ENCODE measurements at regions not wholly inside any gene's neighbourhood (a gene's known extent, or its start where the extent isn't known, plus 50 kb on each side); places are given as distances from the start of the nearest gene placed in this dataset.

GRCh38 chr10:51001587-51001986 lies 72.7 kb upstream of the PRKG1 start:
- no peak overlapping the region for H3K4me2 ChIP-seq
- CTCF ChIA-PET, result interaction anchor here (0.7 to 1.0 kb wide), 9 partner anchors 9 to 1779 kb away, joined by 3 to 4 read pairs (median 3); no protein-coding TSS in a partner anchor
- DNase-seq, result peak; percentile 50

GRCh38 chr10:51002469-51002868 lies 71.8 kb upstream of the PRKG1 start:
- H3K9me2 ChIP-seq, result no peaks in the 10 kb centered on the region
- DNase-seq, result no peak
- ChIA-PET POLR2A (no interaction called here), CTCF (interaction anchor here (0.7 to 1.0 kb wide), 9 partner anchors 10 to 1778 kb away, joined by 3 to 4 read pairs (median 3); no protein-coding TSS in a partner anchor)
- no peak overlapping the region for H2AFZ ChIP-seq (ENCODE audit: low read depth)
- WGBS (ENCODE audit: low lambda C conversion rate), result 100% methylated on average over 1 of the region's 1 CpG
- no peaks in the 10 kb centered on the region; a peak in 1 of 4 replicates for H3K4me1 ChIP-seq (ENCODE audit: control insufficient read depth in 1 of 2, insufficient read depth in 2 of 2, low read depth in 1 of 2, low read length in 1 of 2)
- H3F3A ChIP-seq (replicated peaks; ENCODE audit: insufficient read depth), result no peaks in the 10 kb centered on the region
- H3K9me3 ChIP-seq, result no peaks in the 10 kb centered on the region
- H3K4me2 ChIP-seq, result no peak overlapping the region
- H3K9ac ChIP-seq, result no peak overlapping the region
- no peak overlapping the region for H3K27ac ChIP-seq (ENCODE audit: low read depth in 2 of 2, low read length in 1 of 2)
- H3K36me3 ChIP-seq (replicated peaks in 1 of 2; ENCODE audit: control insufficient read depth in 1 of 2, insufficient read depth in 2 of 2, low read length in 1 of 2), result no peaks in the 10 kb centered on the region
- H3K79me2 ChIP-seq (ENCODE audit: insufficient read depth), result no peaks in the 10 kb centered on the region
- no peaks in the 10 kb centered on the region for H3K27me3 ChIP-seq (ENCODE audit: insufficient read depth)
- TF ChIP-seq REST (IDR thresholded peaks at IDR 0.05; ENCODE audit: low read depth, low read length) (no peak), USF2 (IDR thresholded peaks at IDR 0.05; ENCODE audit: borderline replicate concordance, low read depth, low read length) (no peak), POLR2AphosphoS5 (IDR thresholded peaks at IDR 0.05; ENCODE audit: low read depth, low read length) (no peak), ELF1 (IDR thresholded peaks at IDR 0.05) (no peak), ZBTB33 (IDR thresholded peaks at IDR 0.05; ENCODE audit: borderline replicate concordance, low read depth) (no peak), USF1 (IDR thresholded peaks at IDR 0.05; ENCODE audit: borderline replicate concordance, low read depth) (no peak), MXI1 (IDR thresholded peaks at IDR 0.05; ENCODE audit: low read depth, low read length) (no peak), RFX5 (IDR thresholded peaks at IDR 0.05; ENCODE audit: low read length) (no peak)
- H3K4me3 ChIP-seq (ENCODE audit: low read depth in 2 of 2, low read length in 1 of 2), result no peak overlapping the region
- no peaks in the 10 kb centered on the region for H4K20me1 ChIP-seq (ENCODE audit: insufficient read depth)

More at GRCh38 chr10:51001587-51001986, 72.7 kb upstream of the PRKG1 start:
- Histone ChIP-seq H3K36me3 (replicated peaks in 1 of 2; ENCODE audit: control insufficient read depth in 1 of 2, insufficient read depth in 2 of 2, low read length in 1 of 2) (no peaks in the 10 kb centered on the region), H3K27me3 (ENCODE audit: insufficient read depth) (no peaks in the 10 kb centered on the region), H3K4me1 (ENCODE audit: control insufficient read depth in 1 of 2, insufficient read depth in 2 of 2, low read depth in 1 of 2, low read length in 1 of 2) (no peaks in the 10 kb centered on the region; a peak in 1 of 4 replicates), H3K4me3 (ENCODE audit: low read depth in 2 of 2, low read length in 1 of 2) (no peak overlapping the region), H3K79me2 (ENCODE audit: insufficient read depth) (no peaks in the 10 kb centered on the region), H3K9ac (no peak overlapping the region), H3K9me3 (no peaks in the 10 kb centered on the region), H3F3A (replicated peaks; ENCODE audit: insufficient read depth) (no peaks in the 10 kb centered on the region), H3K27ac (ENCODE audit: low read depth in 2 of 2, low read length in 1 of 2) (no peak overlapping the region), H4K20me1 (ENCODE audit: insufficient read depth) (no peaks in the 10 kb centered on the region), H3K9me2 (no peaks in the 10 kb centered on the region), H2AFZ (ENCODE audit: low read depth) (no peak overlapping the region)
- TF ChIP-seq CTCF (IDR thresholded peaks at IDR 0.05) (peak; percentile 77), MAX (IDR thresholded peaks at IDR 0.05; ENCODE audit: low read depth) (no peak), NFIC (IDR thresholded peaks at IDR 0.05; ENCODE audit: borderline replicate concordance) (no peak), RAD21 (IDR thresholded peaks at IDR 0.05; ENCODE audit: low read length) (peak; percentile 71), SMC3 (IDR thresholded peaks at IDR 0.05; ENCODE audit: low read depth, low read length) (peak; percentile 37; the same call in 1 of the 2 replicates)
- POLR2A ChIA-PET, result no interaction called here
- WGBS (ENCODE audit: low lambda C conversion rate), result 25% methylated on average over 1 of the region's 1 CpG

Measured in SK-N-SH (cell line).